ENCODE measurements at regions not wholly inside any gene's neighbourhood (a gene's known extent, or its start where the extent isn't known, plus 50 kb on each side); places are given as distances from the start of the nearest gene placed in this dataset.

DNA sequence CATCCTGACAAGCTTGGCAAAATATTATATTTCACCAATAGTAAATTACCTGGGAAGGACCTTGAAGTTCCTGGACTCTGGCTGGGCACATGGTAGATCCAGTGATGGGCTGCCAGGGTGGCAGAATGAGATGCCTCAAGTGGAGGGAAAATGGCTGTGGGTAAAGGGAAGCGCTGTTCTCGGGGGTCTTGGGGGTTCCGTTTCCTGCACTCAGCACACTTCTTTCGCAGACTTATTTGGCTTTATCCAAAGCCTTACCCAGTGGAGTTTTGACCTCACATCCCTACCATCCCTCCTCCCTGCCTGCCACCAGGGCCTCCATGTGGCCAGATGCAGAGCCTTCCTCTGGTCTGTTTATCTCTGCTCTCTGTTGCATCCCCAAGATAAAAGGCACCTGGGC is 654.9 kb upstream of the HS6ST1 start:
- Histone ChIP-seq H3K36me3 (ENCODE audit: control insufficient read depth, low read length) (no peaks in the 10 kb centered on the region), H3F3A (ENCODE audit: control insufficient read depth, insufficient read depth) (no peaks in the 10 kb centered on the region), H3K4me1 (ENCODE audit: control insufficient read depth, low read length) (no peaks in the 10 kb centered on the region), H3K9me2 (replicated peaks; ENCODE audit: control insufficient read depth, low read length) (no peaks in the 10 kb centered on the region), H3K9me3 (ENCODE audit: control insufficient read depth, insufficient read depth, low read length) (no peaks in the 10 kb centered on the region), H3K27ac (ENCODE audit: low read depth, low read length) (no peak overlapping the region), H3K79me2 (ENCODE audit: control insufficient read depth, low read length) (no peaks in the 10 kb centered on the region), H3K27me3 (ENCODE audit: control insufficient read depth, low read length) (no peaks in the 10 kb centered on the region), H4K20me1 (ENCODE audit: control insufficient read depth, insufficient read depth, low read depth, low read length) (no peaks in the 10 kb centered on the region), H3K4me3 (ENCODE audit: low read length) (no peak overlapping the region), H3K4me2 (ENCODE audit: low read length) (no peak overlapping the region)
- TF ChIP-seq EZH2phosphoT487 (IDR thresholded peaks at IDR 0.05; ENCODE audit: borderline replicate concordance, low read length): no peak
- TF ChIP-seq, protein P1, sequence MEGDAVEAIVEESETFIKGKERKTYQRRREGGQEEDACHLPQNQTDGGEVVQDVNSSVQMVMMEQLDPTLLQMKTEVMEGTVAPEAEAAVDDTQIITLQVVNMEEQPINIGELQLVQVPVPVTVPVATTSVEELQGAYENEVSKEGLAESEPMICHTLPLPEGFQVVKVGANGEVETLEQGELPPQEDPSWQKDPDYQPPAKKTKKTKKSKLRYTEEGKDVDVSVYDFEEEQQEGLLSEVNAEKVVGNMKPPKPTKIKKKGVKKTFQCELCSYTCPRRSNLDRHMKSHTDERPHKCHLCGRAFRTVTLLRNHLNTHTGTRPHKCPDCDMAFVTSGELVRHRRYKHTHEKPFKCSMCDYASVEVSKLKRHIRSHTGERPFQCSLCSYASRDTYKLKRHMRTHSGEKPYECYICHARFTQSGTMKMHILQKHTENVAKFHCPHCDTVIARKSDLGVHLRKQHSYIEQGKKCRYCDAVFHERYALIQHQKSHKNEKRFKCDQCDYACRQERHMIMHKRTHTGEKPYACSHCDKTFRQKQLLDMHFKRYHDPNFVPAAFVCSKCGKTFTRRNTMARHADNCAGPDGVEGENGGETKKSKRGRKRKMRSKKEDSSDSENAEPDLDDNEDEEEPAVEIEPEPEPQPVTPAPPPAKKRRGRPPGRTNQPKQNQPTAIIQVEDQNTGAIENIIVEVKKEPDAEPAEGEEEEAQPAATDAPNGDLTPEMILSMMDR (IDR thresholded peaks at IDR 0.05; ENCODE audit: low read depth, low read length, poor library complexity, severe bottlenecking): no peak

DNA sequence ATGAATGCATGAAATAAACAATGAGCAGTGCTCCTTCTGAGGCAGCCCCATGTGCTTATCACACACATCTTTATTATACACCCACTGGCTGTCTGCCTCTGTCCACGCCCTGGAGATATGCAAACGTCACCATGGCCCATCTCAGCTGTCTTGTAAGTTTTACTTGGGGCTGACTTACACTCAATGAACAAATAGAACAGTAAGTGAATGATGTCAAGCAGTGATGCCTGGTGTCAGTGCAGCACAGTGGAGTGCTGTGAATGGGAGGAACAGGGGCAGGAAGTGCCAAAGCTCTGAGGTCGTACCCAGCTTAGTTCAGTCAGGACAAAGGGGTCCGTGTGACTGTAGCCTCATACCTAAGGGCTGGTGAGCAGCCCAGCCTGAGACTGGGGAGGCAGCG is 659.5 kb upstream of the HS6ST1 start:
- H4K20me1 ChIP-seq (ENCODE audit: control insufficient read depth, insufficient read depth, low read depth, low read length): no peaks in the 10 kb centered on the region
- no peak overlapping the region for H3K4me3 ChIP-seq (ENCODE audit: low read length)
- H3K36me3 ChIP-seq (ENCODE audit: control insufficient read depth, low read length): no peaks in the 10 kb centered on the region
- H3K27me3 ChIP-seq (ENCODE audit: control insufficient read depth, low read length): peaks cover 2% of the 10 kb centered on the region; the same call in 1 of the 2 replicates
- no peaks in the 10 kb centered on the region for H3K79me2 ChIP-seq (ENCODE audit: control insufficient read depth, low read length)
- no peak overlapping the region for H3K27ac ChIP-seq (ENCODE audit: low read depth, low read length)
- no peak for TF ChIP-seq EZH2phosphoT487 (IDR thresholded peaks at IDR 0.05; ENCODE audit: borderline replicate concordance, low read length)
- TF ChIP-seq, protein P1 (IDR thresholded peaks at IDR 0.05; ENCODE audit: low read depth, low read length, poor library complexity, severe bottlenecking): no peak
- H3K9me3 ChIP-seq (ENCODE audit: control insufficient read depth, insufficient read depth, low read length): no peaks in the 10 kb centered on the region
- H3K9me2 ChIP-seq (replicated peaks; ENCODE audit: control insufficient read depth, low read length): no peaks in the 10 kb centered on the region
- H3F3A ChIP-seq (ENCODE audit: control insufficient read depth, insufficient read depth): no peaks in the 10 kb centered on the region
- no peak overlapping the region for H3K4me2 ChIP-seq (ENCODE audit: low read length)
- no peaks in the 10 kb centered on the region for H3K4me1 ChIP-seq (ENCODE audit: control insufficient read depth, low read length)

DNA sequence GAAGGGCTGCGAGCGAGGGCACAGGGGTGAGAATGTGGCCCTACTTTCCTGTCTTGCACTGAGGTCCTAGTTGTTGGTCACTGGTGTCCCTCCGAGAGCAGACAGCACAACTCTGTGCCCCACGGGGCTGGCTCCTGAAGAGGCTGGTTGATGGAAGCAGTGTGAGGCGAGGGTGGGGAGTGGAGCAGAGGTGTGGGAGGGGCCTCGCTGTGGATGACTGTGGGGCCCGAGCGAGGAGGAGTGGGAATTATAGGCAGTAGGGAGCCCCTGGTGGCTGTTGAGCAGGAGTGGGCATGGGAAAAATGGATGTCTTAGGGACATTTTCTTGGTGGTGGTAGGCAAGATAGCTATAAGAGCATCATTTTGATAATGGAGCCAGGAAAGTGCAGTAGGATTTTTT is 660.5 kb upstream of the HS6ST1 start:
- no peak for TF ChIP-seq EZH2phosphoT487 (IDR thresholded peaks at IDR 0.05; ENCODE audit: borderline replicate concordance, low read length)
- TF ChIP-seq, protein P1 (IDR thresholded peaks at IDR 0.05; ENCODE audit: low read depth, low read length, poor library complexity, severe bottlenecking): no peak
- Histone ChIP-seq H3K27ac (ENCODE audit: low read depth, low read length) (no peak overlapping the region), H3K9me3 (ENCODE audit: control insufficient read depth, insufficient read depth, low read length) (no peaks in the 10 kb centered on the region), H3F3A (ENCODE audit: control insufficient read depth, insufficient read depth) (no peaks in the 10 kb centered on the region), H3K36me3 (ENCODE audit: control insufficient read depth, low read length) (no peaks in the 10 kb centered on the region), H4K20me1 (ENCODE audit: control insufficient read depth, insufficient read depth, low read depth, low read length) (no peaks in the 10 kb centered on the region), H3K79me2 (ENCODE audit: control insufficient read depth, low read length) (no peaks in the 10 kb centered on the region), H3K4me2 (ENCODE audit: low read length) (no peak overlapping the region), H3K4me3 (ENCODE audit: low read length) (no peak overlapping the region), H3K4me1 (ENCODE audit: control insufficient read depth, low read length) (no peaks in the 10 kb centered on the region), H3K9me2 (replicated peaks; ENCODE audit: control insufficient read depth, low read length) (no peaks in the 10 kb centered on the region; the same call in 1 of the 2 replicates), H3K27me3 (ENCODE audit: control insufficient read depth, low read length) (peaks cover 7% of the 10 kb centered on the region; the same call in 1 of the 2 replicates)

All from DOHH2 (cell line).